GM19025 (cell line): ENCODE measurements at regions not wholly inside any gene's neighbourhood (a gene's known extent, or its start where the extent isn't known, plus 50 kb on each side); places are given as distances from the start of the nearest gene placed in this dataset.
"Not testable (repeated sequence)": the region's sequence is repeated elsewhere in the genome, so short reads cannot be mapped to it uniquely, and the experiment has no call there.

Source experiments
- ATAC-seq: cut with Tn5 transposase; IDR thresholded peaks from one replicate; pipeline ENCODE4 v1.9.1; 2021; ENCODE audit warnings: mild to moderate bottlenecking, low read depth, moderate library complexity; ENCODE audit not compliant: unreplicated experiment

DNA sequence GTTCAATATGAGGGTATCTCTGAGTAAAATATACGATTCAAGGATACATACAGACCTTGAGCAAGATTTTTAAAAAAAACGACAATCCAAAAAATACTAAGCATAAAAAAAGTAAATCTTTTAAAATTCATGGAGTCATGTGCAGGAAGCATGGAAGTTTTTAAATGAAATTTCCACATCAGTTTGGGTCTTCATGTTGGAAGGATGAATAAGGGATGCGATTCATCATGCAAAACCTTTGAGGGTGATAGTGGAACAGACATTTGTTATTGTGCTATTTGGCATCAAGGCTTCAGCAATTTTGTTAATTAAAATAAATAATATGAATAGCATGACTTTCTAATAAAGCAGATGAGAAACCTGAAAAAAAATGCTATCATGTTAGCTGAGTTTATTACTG is 815.0 kb upstream of the PCDH10 start:
- ATAC-seq: no peak

DNA sequence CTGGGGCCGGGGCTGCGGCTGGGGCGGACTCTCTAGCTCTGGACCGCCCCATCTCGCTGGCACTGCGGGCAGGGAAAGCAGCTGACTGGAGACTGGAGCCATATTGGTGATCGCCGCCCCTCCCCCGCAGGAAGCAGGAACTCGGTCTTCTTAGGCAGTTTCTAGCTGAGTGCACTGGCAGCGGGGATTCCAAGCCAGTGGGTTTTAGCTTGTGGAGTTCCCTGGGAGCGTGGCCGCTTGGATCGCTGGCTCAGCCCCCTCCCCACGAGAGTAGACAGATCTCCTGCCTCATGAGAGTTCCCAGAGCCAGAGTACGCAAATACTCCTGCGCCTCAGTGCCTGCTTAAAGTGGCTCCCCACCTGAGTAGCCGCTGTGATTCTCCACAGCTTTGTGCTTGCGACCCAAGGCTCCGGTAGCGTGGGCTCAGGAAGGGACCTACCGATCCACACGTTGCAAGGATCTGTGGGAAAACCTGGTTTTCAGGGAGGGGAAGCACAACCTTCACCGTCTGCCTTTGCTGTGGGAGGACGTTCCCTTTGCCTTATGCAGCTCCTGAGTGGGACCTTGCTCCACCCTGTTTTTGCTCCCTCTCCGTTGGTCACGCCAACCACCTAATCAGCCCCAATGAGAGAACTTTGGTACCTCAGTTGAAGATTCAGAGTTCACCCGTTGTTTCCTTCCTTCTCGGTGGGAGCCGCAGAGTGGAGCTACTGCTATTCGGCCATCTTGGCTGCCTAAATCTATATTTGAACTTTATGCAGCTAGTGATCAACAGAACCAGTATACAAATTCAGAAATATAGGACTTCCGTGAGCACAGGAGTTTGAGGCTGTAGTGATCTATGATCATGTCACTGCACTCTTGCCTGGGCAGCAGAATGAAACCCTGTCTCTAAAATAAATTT is 803.9 kb upstream of the PCDH10 start:
- ATAC-seq: no peak

DNA sequence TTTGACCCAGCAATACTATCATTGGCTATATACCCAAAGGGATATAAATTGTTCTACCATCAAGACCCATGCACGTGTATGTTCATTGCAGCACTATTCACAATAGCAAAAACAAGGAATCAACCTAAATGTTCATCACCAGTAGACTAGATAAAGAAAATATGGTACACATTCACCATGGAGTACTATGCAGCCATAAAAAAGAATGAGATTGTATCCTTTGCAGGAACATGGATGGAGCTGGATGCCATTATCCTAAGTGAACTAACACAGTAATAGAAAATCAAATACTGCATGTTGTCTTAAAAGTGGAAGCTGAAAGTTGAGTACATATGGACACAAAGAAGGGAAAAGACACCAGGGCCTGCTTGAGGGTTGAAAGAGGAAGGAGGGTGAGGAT is 803.1 kb upstream of the PCDH10 start:
- ATAC-seq: no peak

DNA sequence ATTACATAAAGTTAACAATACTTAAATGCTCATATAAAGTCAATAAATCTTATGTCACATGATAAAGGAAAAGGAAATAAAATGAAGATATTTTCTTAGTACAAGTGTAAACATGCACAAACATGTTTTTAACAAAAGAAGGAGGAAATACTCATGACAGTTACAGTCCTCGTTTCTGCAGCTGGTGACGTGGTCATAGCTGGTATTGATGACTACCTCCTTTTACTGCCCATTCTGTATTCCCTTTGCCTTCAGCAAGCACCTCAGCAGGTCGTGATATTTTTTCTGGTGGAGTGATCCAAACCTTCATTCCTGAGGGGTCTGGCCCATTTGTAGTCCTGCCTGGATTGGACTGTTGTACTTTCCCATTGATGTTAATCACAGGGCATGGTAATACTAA is 797.5 kb upstream of the PCDH10 start:
- ATAC-seq: not testable (repeated sequence)

DNA sequence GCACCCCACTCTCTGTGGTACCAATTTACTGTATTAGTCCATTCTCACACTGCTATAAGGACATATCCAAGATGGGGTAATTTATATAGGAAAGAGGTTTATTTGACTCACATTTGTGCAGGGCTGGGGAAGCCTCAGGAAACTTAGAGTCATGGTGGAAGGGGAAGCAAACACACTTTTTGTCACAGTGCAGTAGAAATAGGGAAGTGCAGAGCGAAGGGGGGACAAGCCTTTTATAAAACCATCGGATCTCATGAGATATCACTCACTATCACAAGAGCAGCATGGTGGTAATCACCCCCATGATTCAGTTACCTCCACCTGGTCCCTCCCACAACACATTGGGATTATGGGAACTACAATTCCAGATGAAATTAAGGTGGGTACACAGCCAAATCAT is 766.9 kb upstream of the PCDH10 start:
- no peak for ATAC-seq

DNA sequence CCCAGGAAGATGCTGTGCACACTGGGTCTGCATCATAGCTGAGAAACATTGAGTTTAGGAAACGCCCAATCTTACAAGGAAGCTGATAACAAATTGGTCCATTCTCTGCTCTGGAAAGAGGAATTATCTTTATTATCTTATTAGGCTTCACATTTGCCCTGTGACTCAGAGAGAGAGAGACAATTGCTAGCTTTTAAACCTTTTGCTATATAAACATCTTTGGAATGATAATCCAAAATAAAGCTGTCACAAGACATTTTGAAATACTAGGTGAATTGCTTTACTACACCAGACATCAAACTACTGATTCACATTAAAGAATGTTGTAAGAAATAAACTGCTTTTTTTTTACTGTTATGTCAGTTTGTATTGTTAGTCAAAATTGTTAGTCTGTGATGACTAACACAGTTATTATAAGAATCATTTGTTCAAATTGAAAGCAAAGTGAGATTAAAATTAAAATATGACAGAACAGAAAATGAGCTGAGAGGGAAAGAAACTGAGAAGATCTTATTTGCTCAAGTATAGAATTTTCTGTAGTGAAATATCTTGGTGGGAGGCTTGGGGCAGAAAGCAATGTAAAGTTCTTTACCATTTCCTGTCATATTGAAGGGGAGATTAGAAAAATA is 765.4 kb upstream of the PCDH10 start:
- no peak for ATAC-seq

DNA sequence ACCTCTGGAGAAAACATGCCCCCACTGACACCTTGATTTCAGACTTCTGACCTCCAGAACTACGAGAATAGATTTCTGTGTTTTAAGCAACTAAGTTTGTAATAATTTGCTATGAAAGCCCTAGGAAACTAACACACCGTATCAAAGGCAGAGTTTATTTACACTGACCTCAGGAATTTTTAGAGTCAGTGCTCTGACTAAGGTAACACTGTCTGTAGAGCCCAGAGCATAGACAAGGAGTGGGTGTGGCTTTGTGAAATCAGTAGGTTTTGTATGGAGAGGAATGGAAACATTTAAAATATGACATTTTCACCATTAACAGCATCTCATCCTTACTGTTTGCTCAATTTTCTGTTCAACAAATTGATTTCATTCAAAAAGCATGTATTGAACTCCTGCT is 764.4 kb upstream of the PCDH10 start:
- no peak for ATAC-seq

DNA sequence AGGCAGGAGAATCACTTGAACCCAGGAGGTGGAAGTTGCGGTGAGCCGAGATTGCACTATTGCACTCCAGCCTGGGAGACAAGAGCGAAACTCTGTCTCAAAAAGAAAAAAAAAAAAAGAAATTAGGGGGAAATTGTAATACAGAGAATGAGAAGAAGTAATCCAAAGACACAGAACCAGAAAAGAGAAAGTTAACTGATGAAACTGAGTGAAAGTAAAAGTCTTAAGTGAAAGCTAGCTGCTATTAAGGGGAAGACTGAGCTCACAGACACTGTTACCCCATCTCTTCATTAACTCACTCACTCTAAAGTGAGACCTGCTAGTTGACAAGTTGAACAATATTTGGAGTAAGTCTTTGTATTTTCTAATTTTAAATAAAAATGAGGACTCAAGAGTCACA is 763.0 kb upstream of the PCDH10 start:
- ATAC-seq: no peak

DNA sequence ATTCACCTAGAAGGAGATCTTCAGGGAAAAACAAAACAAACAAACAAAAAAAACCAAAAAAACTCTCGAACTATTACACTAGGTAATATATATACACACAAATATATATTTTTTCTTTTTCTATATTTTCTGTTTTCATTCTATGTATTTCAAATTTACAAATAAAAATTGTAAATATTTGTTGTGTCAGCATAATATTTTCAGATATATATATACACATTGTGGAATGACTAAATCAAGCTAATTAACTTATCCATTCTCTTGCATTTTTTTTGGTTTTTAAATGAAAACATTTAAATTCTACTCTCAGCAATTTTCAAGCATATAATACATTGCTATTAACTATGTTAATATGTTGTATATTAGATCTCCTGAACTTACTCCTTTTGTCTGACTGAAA is 762.0 kb upstream of the PCDH10 start:
- ATAC-seq: no peak

DNA sequence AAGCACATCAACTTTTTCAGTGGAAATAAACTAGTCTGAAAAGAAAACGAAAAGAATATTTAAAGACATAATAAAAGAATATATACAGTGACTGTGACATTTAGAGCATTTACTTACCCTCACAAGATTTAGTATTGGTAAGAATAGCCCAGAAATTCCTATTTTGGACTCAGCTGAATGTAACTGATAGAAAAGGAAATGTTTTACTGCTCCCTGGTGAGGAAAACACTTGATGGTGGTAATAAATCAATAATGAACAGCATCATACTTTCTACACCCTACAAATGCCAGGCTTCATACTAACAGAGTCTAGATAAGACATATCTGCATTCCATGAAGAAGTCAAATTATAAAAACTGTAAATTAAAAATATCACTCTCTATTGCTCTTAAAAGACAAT is 753.5 kb upstream of the PCDH10 start:
- no peak for ATAC-seq

DNA sequence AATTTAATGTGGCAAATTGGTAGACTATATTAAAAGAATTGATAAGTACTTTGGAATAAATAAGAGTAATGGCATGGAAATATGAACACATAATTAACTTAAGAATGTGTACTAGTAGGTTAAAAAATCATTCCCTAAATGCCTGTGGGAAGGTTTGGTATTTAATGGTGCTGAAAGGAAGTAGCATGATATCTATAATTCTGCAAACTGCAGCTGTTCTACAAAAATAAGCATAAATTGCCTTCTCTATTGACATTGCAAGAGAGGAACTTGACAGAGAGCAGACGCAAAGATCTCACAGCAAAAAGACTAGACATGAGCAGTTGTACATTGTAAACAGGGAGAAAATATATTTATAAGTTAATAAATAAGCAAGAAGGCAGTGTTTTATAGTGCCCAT is 752.5 kb upstream of the PCDH10 start:
- ATAC-seq: no peak

DNA sequence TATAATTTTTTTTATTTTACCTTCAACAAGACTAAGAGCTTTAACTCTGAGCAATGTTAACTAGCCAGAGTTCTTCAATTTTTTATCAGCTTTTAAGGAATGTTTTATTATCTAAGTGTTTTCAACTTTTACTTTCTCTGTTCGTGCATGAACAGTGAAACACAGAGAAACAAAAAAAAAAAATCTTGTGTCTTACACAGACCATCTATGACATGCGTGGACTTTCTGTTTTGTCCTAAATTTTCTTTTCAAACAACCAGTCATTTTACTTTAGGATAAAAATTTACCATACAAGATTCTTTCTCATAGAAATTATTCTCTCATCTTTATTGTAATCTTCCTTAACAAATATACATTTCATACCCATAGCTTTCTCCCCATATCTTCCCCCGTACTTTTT is 731.9 kb upstream of the PCDH10 start:
- no peak for ATAC-seq

DNA sequence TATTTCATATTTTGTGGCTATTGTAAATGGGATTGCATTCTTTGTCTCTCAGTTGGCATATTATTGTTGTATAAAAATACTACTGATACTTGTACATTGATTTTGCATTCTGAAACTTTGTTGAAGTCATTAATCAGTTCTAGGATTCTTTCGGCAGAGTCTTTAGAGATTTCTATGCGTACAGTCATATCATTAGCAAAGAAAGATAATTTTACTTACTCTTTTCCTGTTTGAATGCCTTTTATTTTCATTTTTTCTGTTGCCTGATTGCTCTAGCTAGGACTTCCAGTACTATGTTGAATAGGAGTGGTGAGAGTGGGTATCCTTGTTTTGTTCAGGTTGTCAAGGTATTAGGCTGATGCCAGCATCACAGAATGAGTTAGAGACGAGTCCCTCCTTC is 722.0 kb upstream of the PCDH10 start:
- no peak for ATAC-seq

DNA sequence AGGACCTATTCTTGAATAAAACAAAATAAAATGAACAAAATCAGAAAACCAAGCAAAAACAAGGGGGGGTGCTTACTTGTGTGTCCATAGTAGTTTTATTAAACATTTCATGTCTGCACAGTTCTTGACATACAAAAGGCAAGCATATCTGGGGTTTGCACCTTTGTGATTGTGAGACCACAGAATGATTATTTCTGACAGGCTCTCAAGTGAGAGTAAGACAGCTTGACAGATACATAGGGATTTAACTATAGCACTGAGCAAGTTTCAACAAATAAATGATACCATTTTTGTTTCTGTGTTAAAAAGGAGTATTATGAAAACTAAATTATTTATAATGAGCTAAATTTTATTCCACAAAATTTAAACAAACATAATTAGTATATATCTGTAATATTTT is 712.0 kb upstream of the PCDH10 start:
- ATAC-seq: no peak

DNA sequence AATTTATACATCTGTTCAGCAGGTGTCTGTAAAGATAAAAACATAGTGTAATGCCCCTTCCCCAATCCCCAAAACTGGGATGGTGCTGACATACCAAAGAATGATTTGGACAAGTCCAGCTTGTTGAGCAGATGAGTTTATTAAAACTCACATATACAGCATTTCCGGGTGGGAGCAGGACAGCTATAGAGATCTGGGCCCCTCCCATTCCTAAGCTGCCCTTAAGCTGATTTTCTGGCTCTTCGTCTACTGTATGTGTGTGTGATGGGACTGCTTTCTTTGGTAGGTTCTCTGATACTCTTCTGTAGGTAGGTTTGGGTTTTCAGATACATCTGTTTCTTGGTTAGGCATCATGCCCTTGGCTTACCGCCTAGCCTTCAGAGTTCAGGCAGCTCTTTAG is 703.7 kb upstream of the PCDH10 start:
- ATAC-seq: no peak

DNA sequence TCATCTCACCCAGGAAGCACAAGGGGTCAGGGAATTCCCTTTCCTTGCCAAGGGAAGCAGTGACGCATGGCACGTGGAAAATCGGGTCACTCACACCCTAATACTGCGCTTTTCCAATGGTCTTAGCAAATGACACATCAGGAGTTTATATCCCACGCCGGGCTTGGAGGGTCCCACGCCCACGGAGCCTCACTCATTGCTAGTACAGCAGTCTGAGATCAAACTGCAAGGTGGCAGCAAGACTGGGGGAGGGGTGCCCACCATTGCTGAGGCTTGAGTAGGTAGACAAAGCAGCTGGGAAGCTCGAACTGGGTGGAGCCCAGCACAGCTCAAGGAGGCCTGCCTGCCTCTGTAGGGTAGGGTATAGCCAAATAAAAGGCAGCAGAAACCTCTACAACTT is 691.1 kb upstream of the PCDH10 start:
- not testable (repeated sequence) for ATAC-seq

DNA sequence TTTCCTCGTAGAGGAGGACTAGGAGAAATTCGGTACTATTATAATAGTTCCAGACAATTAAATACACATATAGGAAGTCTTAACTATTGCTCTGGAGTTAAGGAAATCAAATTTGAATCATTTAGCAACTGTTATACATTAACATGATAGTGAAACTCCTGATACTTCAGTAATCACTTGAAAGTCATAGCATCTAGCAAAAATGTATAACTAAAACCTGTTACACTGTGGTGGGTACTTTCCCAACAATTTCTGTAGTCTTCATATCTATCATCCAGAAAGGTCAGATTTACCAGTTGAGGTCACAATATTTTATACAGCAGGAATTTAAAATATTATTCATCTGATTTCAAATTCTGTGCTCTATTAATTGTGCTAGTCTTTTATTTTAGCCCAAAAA is 669.6 kb upstream of the PCDH10 start:
- ATAC-seq: no peak

DNA sequence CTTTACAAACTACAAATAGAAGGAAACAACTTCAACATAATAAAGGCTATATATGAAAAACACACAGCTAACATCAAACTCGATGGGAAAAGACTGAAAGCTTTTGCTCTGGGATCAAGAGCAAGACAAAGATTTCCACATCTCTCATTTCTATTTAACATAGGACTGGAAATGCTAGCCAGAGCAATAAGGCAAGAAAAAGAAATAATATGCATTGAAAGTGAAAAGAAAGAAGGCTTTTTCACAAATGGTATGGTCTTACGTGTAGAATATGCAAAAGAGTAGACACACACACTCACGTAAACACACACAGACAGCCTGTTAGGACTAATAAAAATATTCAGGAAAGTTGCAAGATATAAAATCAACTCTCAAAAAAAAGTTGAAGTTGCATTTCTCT is 660.5 kb upstream of the PCDH10 start:
- no peak for ATAC-seq

DNA sequence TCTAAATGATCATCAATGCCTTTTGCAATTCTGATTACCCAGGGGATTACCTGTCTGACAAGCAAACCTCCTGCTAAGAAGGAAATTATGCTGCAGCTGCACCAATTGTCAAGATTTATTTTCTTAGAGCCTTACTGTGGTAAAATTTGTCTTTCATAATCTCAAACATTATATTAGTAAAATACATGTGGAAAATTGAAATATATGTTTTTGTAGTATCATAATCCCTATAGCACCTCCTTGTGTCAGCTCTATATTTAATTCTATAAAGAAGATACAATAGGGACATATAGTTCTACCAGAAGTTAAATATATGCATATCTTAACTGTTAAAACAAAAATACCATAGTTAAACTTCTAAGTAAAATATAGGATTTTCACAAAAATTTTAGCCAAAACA is 655.6 kb upstream of the PCDH10 start:
- no peak for ATAC-seq

DNA sequence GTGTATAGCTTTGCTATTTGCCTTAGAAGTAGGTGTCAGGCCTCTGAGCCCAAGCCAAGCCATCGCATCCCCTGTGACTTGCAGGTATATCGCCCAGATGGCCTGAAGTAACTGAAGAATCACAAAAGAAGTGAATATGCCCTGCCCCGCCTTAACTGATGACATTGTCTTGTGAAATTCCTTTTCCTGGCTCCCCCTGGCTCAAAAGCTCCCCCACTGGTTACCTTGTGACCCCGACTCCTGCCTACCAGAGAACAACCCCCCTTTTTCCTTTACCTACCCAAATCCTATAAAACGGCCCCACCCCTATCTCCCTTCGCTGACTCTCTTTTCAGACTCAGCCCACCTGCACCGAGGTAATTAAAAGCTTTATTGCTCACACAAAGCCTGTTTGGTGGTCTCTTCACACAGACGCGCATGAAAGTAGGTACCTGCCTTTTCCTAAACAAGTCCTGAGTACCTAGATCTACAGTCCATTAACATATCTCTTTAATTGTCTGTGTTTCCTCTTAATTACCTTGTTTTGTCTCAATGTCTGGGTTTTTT is 653.8 kb upstream of the PCDH10 start:
- not testable (repeated sequence) for ATAC-seq

DNA sequence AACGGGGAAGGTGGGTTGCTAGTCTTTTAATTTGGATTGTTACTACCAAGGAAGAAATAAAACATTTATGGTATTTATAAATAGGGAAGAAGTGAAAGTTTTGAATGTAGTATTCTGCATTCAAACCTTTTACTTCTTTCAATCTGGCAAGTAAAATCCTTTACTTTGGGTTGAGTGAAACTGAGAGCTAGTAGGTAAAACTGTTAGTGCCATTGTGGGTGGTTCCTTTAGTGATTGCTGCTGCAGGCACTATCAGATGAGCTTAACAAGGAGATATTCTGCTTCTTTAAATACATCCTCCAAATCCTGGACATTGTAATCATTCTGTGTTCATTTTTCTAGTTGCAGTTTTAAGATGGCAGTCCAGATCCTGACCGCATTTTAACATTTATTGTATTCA is 650.9 kb upstream of the PCDH10 start:
- ATAC-seq: no peak

DNA sequence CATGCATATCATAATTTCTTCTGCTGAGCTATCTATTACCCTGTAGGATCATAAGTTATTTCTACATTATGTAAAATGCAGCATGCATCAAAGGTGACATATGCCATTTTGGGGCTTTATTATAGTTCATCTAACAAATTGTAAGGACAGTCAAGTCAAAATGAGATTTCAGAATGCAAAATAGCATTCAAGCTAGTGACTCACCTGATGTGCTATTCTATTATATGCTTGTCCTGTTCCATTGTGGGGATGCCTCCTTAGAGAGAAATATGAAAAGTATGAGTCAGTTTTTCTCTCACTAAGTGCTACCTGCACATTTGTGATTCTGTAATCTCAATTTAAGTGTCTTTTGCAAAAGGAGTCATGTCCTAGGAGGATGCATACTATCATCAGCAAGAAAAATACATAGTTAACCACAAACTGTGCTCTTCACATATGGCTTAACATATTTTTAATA is 647.0 kb upstream of the PCDH10 start:
- no peak for ATAC-seq
